ENCODE measurements at regions not wholly inside any gene's neighbourhood (a gene's known extent, or its start where the extent isn't known, plus 50 kb on each side); places are given as distances from the start of the nearest gene placed in this dataset.

DNA sequence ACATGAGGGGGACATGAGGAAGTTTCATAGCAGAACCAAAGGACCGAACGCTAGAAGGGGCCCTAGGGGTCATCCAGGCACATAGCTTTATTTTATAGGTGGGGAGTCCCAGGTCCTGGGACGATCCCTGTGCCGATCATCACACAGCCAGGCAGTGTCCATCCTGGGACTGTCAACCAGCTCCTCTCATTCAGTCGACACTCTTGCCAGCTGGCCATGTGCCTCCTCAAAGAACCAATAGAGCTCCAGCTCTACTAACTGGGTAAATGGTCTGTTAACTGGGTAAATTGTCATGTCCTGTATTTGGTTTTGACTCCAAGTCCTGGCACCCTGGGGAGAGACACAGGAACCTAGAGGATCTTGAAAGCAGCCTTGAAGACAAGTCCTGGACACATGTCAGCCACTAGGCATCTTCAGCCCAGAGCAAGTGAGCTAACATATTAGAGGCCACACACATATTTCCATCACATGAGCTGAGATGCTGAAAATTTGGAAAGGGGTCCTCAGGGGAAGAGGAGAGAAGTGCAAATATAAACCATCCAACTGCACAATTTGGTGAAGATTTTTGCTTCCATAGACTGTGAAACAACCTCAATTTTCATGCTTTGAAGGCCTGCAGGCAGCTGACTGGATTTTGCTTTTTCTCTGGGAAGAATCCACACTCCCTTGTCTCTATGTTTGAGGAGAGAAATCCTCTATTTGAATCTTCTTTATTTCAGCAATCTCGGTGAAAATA, 361.1 kb upstream of the SLC14A2 start:
- intact Hi-C loops (cut with micrococcal nuclease; ENCODE audit: unreplicated experiment), result no loop called here
- no peaks in the 10 kb centered on the region for H3K36me3 ChIP-seq (ENCODE audit: control insufficient read depth, insufficient read depth, low read length)
- H3K36me3 Mint-ChIP-seq (ENCODE audit: insufficient read depth, unreplicated experiment), result no peaks in the 10 kb centered on the region
- H3K4me3 ChIP-seq (ENCODE audit: low read depth, low read length), result no peak overlapping the region
- no peak for DNase-seq
- H3K27ac Mint-ChIP-seq (ENCODE audit: unreplicated experiment), result no peak overlapping the region
- no peaks in the 10 kb centered on the region for H3K4me1 ChIP-seq
- no TSS peak for BruUV-seq (replicated peaks)
- no peak overlapping the region for H3K4me3 Mint-ChIP-seq (ENCODE audit: unreplicated experiment)
- no peaks in the 10 kb centered on the region for H3K9me3 Mint-ChIP-seq (ENCODE audit: unreplicated experiment)
- H3K27me3 Mint-ChIP-seq (ENCODE audit: insufficient read depth, unreplicated experiment), result peaks cover 6% of the 10 kb centered on the region
- peaks cover 6% of the 10 kb centered on the region for H3K4me1 Mint-ChIP-seq (ENCODE audit: low read depth, unreplicated experiment)
- POLR2A ChIA-PET, result no interaction called here
- no peaks in the 10 kb centered on the region for H3K27me3 ChIP-seq (replicated peaks; ENCODE audit: control insufficient read depth, insufficient read depth, low read length)
- CTCF ChIA-PET, result no interaction called here
- TF ChIP-seq, protein P1, sequence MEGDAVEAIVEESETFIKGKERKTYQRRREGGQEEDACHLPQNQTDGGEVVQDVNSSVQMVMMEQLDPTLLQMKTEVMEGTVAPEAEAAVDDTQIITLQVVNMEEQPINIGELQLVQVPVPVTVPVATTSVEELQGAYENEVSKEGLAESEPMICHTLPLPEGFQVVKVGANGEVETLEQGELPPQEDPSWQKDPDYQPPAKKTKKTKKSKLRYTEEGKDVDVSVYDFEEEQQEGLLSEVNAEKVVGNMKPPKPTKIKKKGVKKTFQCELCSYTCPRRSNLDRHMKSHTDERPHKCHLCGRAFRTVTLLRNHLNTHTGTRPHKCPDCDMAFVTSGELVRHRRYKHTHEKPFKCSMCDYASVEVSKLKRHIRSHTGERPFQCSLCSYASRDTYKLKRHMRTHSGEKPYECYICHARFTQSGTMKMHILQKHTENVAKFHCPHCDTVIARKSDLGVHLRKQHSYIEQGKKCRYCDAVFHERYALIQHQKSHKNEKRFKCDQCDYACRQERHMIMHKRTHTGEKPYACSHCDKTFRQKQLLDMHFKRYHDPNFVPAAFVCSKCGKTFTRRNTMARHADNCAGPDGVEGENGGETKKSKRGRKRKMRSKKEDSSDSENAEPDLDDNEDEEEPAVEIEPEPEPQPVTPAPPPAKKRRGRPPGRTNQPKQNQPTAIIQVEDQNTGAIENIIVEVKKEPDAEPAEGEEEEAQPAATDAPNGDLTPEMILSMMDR (IDR thresholded peaks at IDR 0.05; ENCODE audit: insufficient read depth in 1 of 2, low read depth in 1 of 2, low read length in 1 of 2, severe bottlenecking in 1 of 2, unreplicated experiment in 1 of 2), result no peak
- no peaks in the 10 kb centered on the region for H3K9me3 ChIP-seq

DNA sequence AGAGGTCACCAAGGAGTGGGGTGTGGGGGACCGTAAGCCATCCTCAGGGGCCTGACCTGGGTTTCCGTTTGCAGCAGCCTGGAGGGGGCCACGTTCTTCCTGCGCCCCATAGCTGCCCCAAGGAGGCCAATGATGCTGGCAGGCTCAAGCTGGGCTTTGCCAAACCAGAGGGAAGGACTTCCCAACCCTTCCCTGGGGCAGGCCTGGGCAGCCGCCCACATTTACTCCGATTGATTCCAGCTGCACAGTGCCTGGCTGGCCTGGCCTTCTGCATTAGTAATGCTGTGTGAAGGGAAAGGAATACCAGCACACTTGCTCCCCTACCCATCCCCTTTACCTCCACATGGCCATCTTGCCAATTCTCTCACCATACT, 360.6 kb upstream of the SLC14A2 start:
- POLR2A ChIA-PET, result no interaction called here
- H3K4me3 ChIP-seq (ENCODE audit: low read depth, low read length), result no peak overlapping the region
- H3K4me1 ChIP-seq, result no peaks in the 10 kb centered on the region
- Mint-ChIP-seq H3K9me3 (ENCODE audit: unreplicated experiment) (no peaks in the 10 kb centered on the region), H3K27me3 (ENCODE audit: insufficient read depth, unreplicated experiment) (peaks cover 6% of the 10 kb centered on the region), H3K4me1 (ENCODE audit: low read depth, unreplicated experiment) (peaks cover 6% of the 10 kb centered on the region), H3K4me3 (ENCODE audit: unreplicated experiment) (no peak overlapping the region), H3K27ac (ENCODE audit: unreplicated experiment) (no peak overlapping the region), H3K36me3 (ENCODE audit: insufficient read depth, unreplicated experiment) (no peaks in the 10 kb centered on the region)
- H3K36me3 ChIP-seq (ENCODE audit: control insufficient read depth, insufficient read depth, low read length), result no peaks in the 10 kb centered on the region
- CTCF ChIA-PET, result no interaction called here
- H3K27me3 ChIP-seq (replicated peaks; ENCODE audit: control insufficient read depth, insufficient read depth, low read length), result no peaks in the 10 kb centered on the region
- H3K9me3 ChIP-seq, result no peaks in the 10 kb centered on the region
- BruUV-seq (replicated peaks), result no TSS peak
- TF ChIP-seq, protein P1 (IDR thresholded peaks at IDR 0.05; ENCODE audit: insufficient read depth in 1 of 2, low read depth in 1 of 2, low read length in 1 of 2, severe bottlenecking in 1 of 2, unreplicated experiment in 1 of 2), result no peak
- intact Hi-C loops (cut with micrococcal nuclease; ENCODE audit: unreplicated experiment), result no loop called here
- DNase-seq, result no peak

DNA sequence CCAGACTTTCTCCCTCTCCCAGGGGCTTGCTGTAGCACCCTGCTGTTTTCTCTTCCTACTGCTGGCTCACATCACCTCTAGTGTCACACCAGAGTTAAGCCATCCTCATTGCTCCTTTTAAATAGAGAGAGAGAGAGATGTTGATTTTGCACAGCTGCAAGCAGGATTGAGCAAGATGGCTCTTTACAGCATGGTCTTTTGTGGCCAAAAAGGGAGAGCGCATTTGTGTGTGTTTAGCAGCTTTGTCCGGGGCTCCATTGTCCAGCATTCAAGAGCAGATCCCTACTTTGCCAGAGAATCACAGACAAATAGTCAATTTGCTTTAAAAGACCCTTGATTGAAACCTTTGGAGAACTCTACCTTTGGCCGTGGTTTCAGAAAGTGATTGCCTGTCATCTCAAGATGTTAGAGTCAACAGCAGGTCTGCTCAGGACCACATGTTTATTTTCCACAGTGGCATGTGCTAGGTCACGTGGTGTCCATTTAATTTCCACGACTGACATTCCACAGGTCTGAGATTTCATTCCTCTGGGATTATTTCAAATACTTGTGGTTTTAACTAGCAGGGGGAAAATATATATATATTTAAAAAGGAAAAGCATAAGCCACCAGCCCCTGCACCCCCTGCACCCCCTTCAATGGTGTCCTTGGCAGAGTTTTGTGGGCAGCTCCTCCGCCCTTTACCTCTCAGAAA, 359.9 kb upstream of the SLC14A2 start:
- Mint-ChIP-seq H3K4me3 (ENCODE audit: unreplicated experiment) (no peak overlapping the region), H3K27me3 (ENCODE audit: insufficient read depth, unreplicated experiment) (peaks cover 5% of the 10 kb centered on the region), H3K36me3 (ENCODE audit: insufficient read depth, unreplicated experiment) (no peaks in the 10 kb centered on the region), H3K27ac (ENCODE audit: unreplicated experiment) (no peak overlapping the region), H3K9me3 (ENCODE audit: unreplicated experiment) (no peaks in the 10 kb centered on the region), H3K4me1 (ENCODE audit: low read depth, unreplicated experiment) (peaks cover 6% of the 10 kb centered on the region)
- no peaks in the 10 kb centered on the region for H3K9me3 ChIP-seq
- no peak for DNase-seq
- CTCF ChIA-PET, result no interaction called here
- H3K4me1 ChIP-seq, result no peaks in the 10 kb centered on the region
- no peak overlapping the region for H3K4me3 ChIP-seq (ENCODE audit: low read depth, low read length)
- POLR2A ChIA-PET, result no interaction called here
- TF ChIP-seq, protein P1 (IDR thresholded peaks at IDR 0.05; ENCODE audit: insufficient read depth in 1 of 2, low read depth in 1 of 2, low read length in 1 of 2, severe bottlenecking in 1 of 2, unreplicated experiment in 1 of 2), result no peak
- no peaks in the 10 kb centered on the region for H3K36me3 ChIP-seq (ENCODE audit: control insufficient read depth, insufficient read depth, low read length)
- no peaks in the 10 kb centered on the region for H3K27me3 ChIP-seq (replicated peaks; ENCODE audit: control insufficient read depth, insufficient read depth, low read length)
- intact Hi-C loops (cut with micrococcal nuclease; ENCODE audit: unreplicated experiment), result no loop called here
- no TSS peak for BruUV-seq (replicated peaks)

All from Caco-2 (cell line).